ENCODE measurements at regions not wholly inside any gene's neighbourhood (a gene's known extent, or its start where the extent isn't known, plus 50 kb on each side); places are given as distances from the start of the nearest gene placed in this dataset.

DNA sequence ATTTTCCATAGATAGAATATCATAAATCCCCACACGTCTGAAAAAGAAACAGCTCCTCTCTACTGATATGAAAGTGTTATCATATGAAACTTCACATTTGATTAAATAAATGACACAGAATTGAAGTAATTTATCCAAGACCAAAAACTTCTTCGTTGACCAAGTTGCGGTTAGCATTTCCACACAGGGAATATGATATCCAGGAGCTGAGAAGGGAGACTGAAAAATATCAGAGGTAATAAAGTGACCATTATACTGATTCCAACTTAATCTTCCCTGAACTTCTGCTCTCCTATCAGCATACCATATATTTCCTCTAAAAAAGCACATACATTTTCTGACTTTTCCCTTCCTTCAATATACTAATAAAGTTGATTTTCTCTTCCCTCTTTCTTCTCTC, 356.2 kb upstream of the CHST9 start:
- Histone ChIP-seq H2AFZ (ENCODE audit: control insufficient read depth, low read depth, low read length) (no peak overlapping the region), H3K4me3 (no peak overlapping the region), H4K20me1 (ENCODE audit: control insufficient read depth, insufficient read depth) (no peaks in the 10 kb centered on the region), H3K27ac (ENCODE audit: control insufficient read depth, insufficient read depth) (no peak overlapping the region), H3K9ac (ENCODE audit: control insufficient read depth, insufficient read depth, low read length) (no peak overlapping the region), H3K4me2 (ENCODE audit: control insufficient read depth, insufficient read depth) (no peak overlapping the region), H3K4me1 (ENCODE audit: control insufficient read depth, insufficient read depth, low read length) (no peaks in the 10 kb centered on the region), H3K27me3 (replicated peaks in 1 of 2; ENCODE audit: control insufficient read depth in 2 of 2, insufficient read depth in 2 of 2, low read length in 1 of 2) (no peaks in the 10 kb centered on the region), H3K9me3 (replicated peaks; ENCODE audit: control insufficient read depth, insufficient read depth, low read length) (no peaks in the 10 kb centered on the region), H3K79me2 (ENCODE audit: control insufficient read depth, insufficient read depth, low read length) (no peaks in the 10 kb centered on the region), H3K36me3 (ENCODE audit: control insufficient read depth in 2 of 2, insufficient read depth in 2 of 2, low read length in 1 of 2) (no peaks in the 10 kb centered on the region)
- DNase-seq (ENCODE audit: low read depth, low spot score) (no peak), ATAC-seq (no peak), FAIRE-seq (no peak)
- POLR2A ChIA-PET: no interaction called here
- BruUV-seq (replicated peaks): no TSS peak
- in situ Hi-C loops (cut with MboI): no loop called here
- CTCF ChIA-PET: no interaction called here
- TF ChIP-seq CHD2 (IDR thresholded peaks at IDR 0.05; ENCODE audit: borderline replicate concordance, low read depth, low read length) (no peak), PAX8 (IDR thresholded peaks at IDR 0.05) (no peak), EGR1 (IDR thresholded peaks at IDR 0.05; ENCODE audit: borderline replicate concordance in 1 of 2, low read depth in 2 of 2, low read length in 2 of 2) (no peak), SREBF1 (IDR thresholded peaks at IDR 0.05; ENCODE audit: low read length) (no peak), JUNB (IDR thresholded peaks at IDR 0.05) (no peak), CREB1 (IDR thresholded peaks at IDR 0.05; ENCODE audit: low read depth) (no peak), NR2C2 (IDR thresholded peaks at IDR 0.05; ENCODE audit: borderline replicate concordance, control insufficient read depth, insufficient read length, low read depth) (no peak), NBN (IDR thresholded peaks at IDR 0.05) (no peak), RBBP5 (conservative IDR thresholded peaks at IDR 0.05) (no peak)
- TF ChIP-seq, protein P1, sequence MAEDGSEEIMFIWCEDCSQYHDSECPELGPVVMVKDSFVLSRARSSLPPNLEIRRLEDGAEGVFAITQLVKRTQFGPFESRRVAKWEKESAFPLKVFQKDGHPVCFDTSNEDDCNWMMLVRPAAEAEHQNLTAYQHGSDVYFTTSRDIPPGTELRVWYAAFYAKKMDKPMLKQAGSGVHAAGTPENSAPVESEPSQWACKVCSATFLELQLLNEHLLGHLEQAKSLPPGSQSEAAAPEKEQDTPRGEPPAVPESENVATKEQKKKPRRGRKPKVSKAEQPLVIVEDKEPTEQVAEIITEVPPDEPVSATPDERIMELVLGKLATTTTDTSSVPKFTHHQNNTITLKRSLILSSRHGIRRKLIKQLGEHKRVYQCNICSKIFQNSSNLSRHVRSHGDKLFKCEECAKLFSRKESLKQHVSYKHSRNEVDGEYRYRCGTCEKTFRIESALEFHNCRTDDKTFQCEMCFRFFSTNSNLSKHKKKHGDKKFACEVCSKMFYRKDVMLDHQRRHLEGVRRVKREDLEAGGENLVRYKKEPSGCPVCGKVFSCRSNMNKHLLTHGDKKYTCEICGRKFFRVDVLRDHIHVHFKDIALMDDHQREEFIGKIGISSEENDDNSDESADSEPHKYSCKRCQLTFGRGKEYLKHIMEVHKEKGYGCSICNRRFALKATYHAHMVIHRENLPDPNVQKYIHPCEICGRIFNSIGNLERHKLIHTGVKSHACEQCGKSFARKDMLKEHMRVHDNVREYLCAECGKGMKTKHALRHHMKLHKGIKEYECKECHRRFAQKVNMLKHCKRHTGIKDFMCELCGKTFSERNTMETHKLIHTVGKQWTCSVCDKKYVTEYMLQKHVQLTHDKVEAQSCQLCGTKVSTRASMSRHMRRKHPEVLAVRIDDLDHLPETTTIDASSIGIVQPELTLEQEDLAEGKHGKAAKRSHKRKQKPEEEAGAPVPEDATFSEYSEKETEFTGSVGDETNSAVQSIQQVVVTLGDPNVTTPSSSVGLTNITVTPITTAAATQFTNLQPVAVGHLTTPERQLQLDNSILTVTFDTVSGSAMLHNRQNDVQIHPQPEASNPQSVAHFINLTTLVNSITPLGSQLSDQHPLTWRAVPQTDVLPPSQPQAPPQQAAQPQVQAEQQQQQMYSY (CRISPR knock-in tag; IDR thresholded peaks at IDR 0.05): no peak
- TF ChIP-seq, protein P2, sequence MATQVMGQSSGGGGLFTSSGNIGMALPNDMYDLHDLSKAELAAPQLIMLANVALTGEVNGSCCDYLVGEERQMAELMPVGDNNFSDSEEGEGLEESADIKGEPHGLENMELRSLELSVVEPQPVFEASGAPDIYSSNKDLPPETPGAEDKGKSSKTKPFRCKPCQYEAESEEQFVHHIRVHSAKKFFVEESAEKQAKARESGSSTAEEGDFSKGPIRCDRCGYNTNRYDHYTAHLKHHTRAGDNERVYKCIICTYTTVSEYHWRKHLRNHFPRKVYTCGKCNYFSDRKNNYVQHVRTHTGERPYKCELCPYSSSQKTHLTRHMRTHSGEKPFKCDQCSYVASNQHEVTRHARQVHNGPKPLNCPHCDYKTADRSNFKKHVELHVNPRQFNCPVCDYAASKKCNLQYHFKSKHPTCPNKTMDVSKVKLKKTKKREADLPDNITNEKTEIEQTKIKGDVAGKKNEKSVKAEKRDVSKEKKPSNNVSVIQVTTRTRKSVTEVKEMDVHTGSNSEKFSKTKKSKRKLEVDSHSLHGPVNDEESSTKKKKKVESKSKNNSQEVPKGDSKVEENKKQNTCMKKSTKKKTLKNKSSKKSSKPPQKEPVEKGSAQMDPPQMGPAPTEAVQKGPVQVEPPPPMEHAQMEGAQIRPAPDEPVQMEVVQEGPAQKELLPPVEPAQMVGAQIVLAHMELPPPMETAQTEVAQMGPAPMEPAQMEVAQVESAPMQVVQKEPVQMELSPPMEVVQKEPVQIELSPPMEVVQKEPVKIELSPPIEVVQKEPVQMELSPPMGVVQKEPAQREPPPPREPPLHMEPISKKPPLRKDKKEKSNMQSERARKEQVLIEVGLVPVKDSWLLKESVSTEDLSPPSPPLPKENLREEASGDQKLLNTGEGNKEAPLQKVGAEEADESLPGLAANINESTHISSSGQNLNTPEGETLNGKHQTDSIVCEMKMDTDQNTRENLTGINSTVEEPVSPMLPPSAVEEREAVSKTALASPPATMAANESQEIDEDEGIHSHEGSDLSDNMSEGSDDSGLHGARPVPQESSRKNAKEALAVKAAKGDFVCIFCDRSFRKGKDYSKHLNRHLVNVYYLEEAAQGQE (IDR thresholded peaks at IDR 0.05; ENCODE audit: low read depth, low read length): no peak
- TF ChIP-seq, protein P3, sequence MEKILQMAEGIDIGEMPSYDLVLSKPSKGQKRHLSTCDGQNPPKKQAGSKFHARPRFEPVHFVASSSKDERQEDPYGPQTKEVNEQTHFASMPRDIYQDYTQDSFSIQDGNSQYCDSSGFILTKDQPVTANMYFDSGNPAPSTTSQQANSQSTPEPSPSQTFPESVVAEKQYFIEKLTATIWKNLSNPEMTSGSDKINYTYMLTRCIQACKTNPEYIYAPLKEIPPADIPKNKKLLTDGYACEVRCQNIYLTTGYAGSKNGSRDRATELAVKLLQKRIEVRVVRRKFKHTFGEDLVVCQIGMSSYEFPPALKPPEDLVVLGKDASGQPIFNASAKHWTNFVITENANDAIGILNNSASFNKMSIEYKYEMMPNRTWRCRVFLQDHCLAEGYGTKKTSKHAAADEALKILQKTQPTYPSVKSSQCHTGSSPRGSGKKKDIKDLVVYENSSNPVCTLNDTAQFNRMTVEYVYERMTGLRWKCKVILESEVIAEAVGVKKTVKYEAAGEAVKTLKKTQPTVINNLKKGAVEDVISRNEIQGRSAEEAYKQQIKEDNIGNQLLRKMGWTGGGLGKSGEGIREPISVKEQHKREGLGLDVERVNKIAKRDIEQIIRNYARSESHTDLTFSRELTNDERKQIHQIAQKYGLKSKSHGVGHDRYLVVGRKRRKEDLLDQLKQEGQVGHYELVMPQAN (conservative IDR thresholded peaks at IDR 0.05): no peak
- RAD21 ChIA-PET (ENCODE audit: unreplicated experiment): no interaction called here
- WGBS (ENCODE audit: insufficient coverage, insufficient replicate concordance, low lambda C conversion rate, missing lambda C conversion rate): 41% methylated on average over 3 of the region's 3 CpGs
- intact Hi-C loops (cut with micrococcal nuclease; ENCODE audit: unreplicated experiment): no loop called here
- SMC1A ChIA-PET (ENCODE audit: uncharacterized antibody, unreplicated experiment): interaction anchor here (1.2 kb wide), 1 partner anchor 20 kb away, joined by 3 read pairs; no protein-coding TSS in a partner anchor

Measured in GM12878 (cell line).